Neural progenitor cell (in vitro differentiated cells): ENCODE measurements at regions not wholly inside any gene's neighbourhood (a gene's known extent, or its start where the extent isn't known, plus 50 kb on each side); places are given as distances from the start of the nearest gene placed in this dataset.

Experiments
- DNase-seq: peaks from one replicate; pipeline ENCODE4 v3.0.0-alpha.2; 2016; ENCODE audit warnings: low spot score
- H2AFZ ChIP-seq: fragments of 200-600 bp; sonication (generic); replicated peaks from 2 replicates; pipeline ENCODE4 v1.6.1; 2016; ENCODE audit warnings: antibody characterized with exemption
- H3F3A ChIP-seq: fragments of 200-600 bp; sonication (generic); 2 replicates; pipeline ENCODE4 v1.6.1; 2016; ENCODE audit warnings: antibody characterized with exemption, low read depth
- H3K27ac ChIP-seq: fragments of 200-600 bp; sonication (generic); 2 replicates; pipeline ENCODE4 v1.5.1; 2016; ENCODE audit warnings: mild to moderate bottlenecking
- H3K27me3 ChIP-seq: fragments of 200-600 bp; sonication (generic); 2 replicates; pipeline ENCODE4 v1.6.1; 2016; ENCODE audit warnings: mild to moderate bottlenecking, moderate library complexity
- H3K36me3 ChIP-seq: fragments of 200-600 bp; sonication (generic); 2 replicates; pipeline ENCODE4 v1.5.1; 2016
- H3K4me1 ChIP-seq: fragments of 200-600 bp; sonication (generic); 2 replicates; pipeline ENCODE4 v1.6.1; 2016; ENCODE audit warnings: mixed run types
- H3K4me2 ChIP-seq: fragments of 200-600 bp; sonication (generic); 2 replicates; pipeline ENCODE4 v1.6.1; 2016
- H3K4me3 ChIP-seq: fragments of 200-600 bp; sonication (generic); 2 replicates; pipeline ENCODE4 v1.5.1; 2016
- H3K79me2 ChIP-seq: fragments of 200-600 bp; sonication (generic); 2 replicates; pipeline ENCODE4 v1.6.1; 2016; ENCODE audit warnings: low read depth
- H3K9ac ChIP-seq: fragments of 200-600 bp; sonication (generic); 2 replicates; pipeline ENCODE4 v1.6.1; 2016
- H3K9me3 ChIP-seq: fragments of 200-600 bp; sonication (generic); 2 replicates; pipeline ENCODE4 v1.5.1; 2016; ENCODE audit warnings: low read depth
- H4K20me1 ChIP-seq: fragments of 200-600 bp; sonication (generic); 2 replicates; pipeline ENCODE4 v1.6.1; 2016; ENCODE audit warnings: low read depth
- H3K27ac Mint-ChIP-seq: 3 replicates; pipeline ENCODE4 v1.8.0; 2021; ENCODE audit warnings: mixed read lengths
- H3K27me3 Mint-ChIP-seq: 2 replicates; pipeline ENCODE4 v1.8.0; 2022; ENCODE audit warnings: low read depth, mild to moderate bottlenecking, inconsistent platforms, moderate library complexity, mixed read lengths; ENCODE audit not compliant: insufficient read depth
- H3K36me3 Mint-ChIP-seq: 3 replicates; pipeline ENCODE4 v1.8.0; 2021; ENCODE audit warnings: mixed read lengths
- H3K4me1 Mint-ChIP-seq: 3 replicates; pipeline ENCODE4 v1.8.0; 2021; ENCODE audit warnings: mixed read lengths
- H3K4me3 Mint-ChIP-seq: 3 replicates; pipeline ENCODE4 v1.8.0; 2021; ENCODE audit warnings: mild to moderate bottlenecking, moderate library complexity, mixed read lengths
- H3K9me3 Mint-ChIP-seq: 3 replicates; pipeline ENCODE4 v1.8.0; 2020; ENCODE audit warnings: mixed read lengths
- CTCF ChIP-seq: fragments of 200-600 bp; sonication (generic); IDR thresholded peaks from 2 replicates; pipeline ENCODE4 v1.5.1; 2017; ENCODE audit warnings: antibody characterized with exemption, mild to moderate bottlenecking
- EZH2 ChIP-seq: fragments of 200-600 bp; sonication (generic); IDR thresholded peaks from 2 replicates; pipeline ENCODE4 v1.6.1; 2017; ENCODE audit warnings: antibody characterized with exemption, mild to moderate bottlenecking, moderate library complexity
- EZH2phosphoT487 ChIP-seq: fragments of 200-600 bp; sonication (generic); IDR thresholded peaks from 2 replicates; pipeline ENCODE4 v1.6.1; 2017; ENCODE audit warnings: antibody characterized with exemption

- H3K4me1 Mint-ChIP-seq = peaks cover 36% of the 10 kb centered on the region
- H3K79me2 ChIP-seq = no peaks in the 10 kb centered on the region
- H3K36me3 ChIP-seq = no peaks in the 10 kb centered on the region
- H3K4me3 Mint-ChIP-seq = no peak overlapping the region
- H4K20me1 ChIP-seq = no peaks in the 10 kb centered on the region
- H3K27me3 Mint-ChIP-seq = peaks cover 3% of the 10 kb centered on the region
- no peak overlapping the region for H3K27ac ChIP-seq
- no peaks in the 10 kb centered on the region for H3K9me3 Mint-ChIP-seq
- peaks cover 9% of the 10 kb centered on the region for H3F3A ChIP-seq
- DNase-seq = no peak
- no peak overlapping the region for H3K4me3 ChIP-seq
- H2AFZ ChIP-seq = no peak overlapping the region
- H3K27ac Mint-ChIP-seq = no peak overlapping the region
- no peaks in the 10 kb centered on the region for H3K9me3 ChIP-seq
- no peaks in the 10 kb centered on the region for H3K36me3 Mint-ChIP-seq
- no peak overlapping the region for H3K4me2 ChIP-seq
- no peak for TF ChIP-seq EZH2phosphoT487
- no peak for TF ChIP-seq CTCF
- no peak for TF ChIP-seq EZH2
- no peak overlapping the region for H3K9ac ChIP-seq
- peaks cover 17% of the 10 kb centered on the region for H3K27me3 ChIP-seq
- peaks cover 7% of the 10 kb centered on the region for H3K4me1 ChIP-seq
Measured at GRCh38 chr2:64223055-64223454, 78.8 kb upstream of the PELI1 start.

GRCh38 chr2:64225491-64225890 is 81.3 kb upstream of the PELI1 start:
- H3K36me3 ChIP-seq = no peaks in the 10 kb centered on the region
- H3K4me3 ChIP-seq = no peak overlapping the region
- H4K20me1 ChIP-seq = no peaks in the 10 kb centered on the region
- Mint-ChIP-seq H3K36me3 (no peaks in the 10 kb centered on the region), H3K4me3 (no peak overlapping the region), H3K27ac (no peak overlapping the region), H3K4me1 (peaks cover 46% of the 10 kb centered on the region), H3K27me3 (peaks cover 3% of the 10 kb centered on the region), H3K9me3 (no peaks in the 10 kb centered on the region)
- peaks cover 32% of the 10 kb centered on the region for H3K27me3 ChIP-seq
- H3K4me1 ChIP-seq = peaks cover 12% of the 10 kb centered on the region
- H3K4me2 ChIP-seq = no peak overlapping the region
- H3K79me2 ChIP-seq = no peaks in the 10 kb centered on the region
- peaks cover 18% of the 10 kb centered on the region for H3F3A ChIP-seq
- TF ChIP-seq EZH2phosphoT487 = no peak
- H2AFZ ChIP-seq = no peak overlapping the region
- H3K9ac ChIP-seq = no peak overlapping the region
- H3K9me3 ChIP-seq = no peaks in the 10 kb centered on the region
- H3K27ac ChIP-seq = no peak overlapping the region
- DNase-seq = no peak

DNA sequence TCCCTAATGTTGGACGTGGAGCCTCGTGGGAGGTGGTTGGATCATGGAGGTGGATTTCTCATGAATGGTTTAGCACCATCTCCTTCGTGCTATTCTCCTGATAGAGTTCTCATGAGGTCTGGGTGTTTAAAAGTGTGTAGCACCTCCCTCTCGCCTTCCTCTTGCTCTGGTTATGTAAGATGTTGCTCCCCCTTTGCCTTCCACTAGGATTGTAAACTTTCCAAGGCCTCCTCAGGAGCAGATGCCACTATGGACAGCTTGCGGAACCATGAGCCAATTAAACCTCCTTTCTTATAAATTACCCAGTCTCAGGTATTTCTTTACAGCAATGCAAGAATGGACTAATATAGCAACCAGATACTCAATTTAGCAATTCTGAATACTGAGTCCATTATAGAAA is 82.4 kb upstream of the PELI1 start:
- peaks cover 3% of the 10 kb centered on the region for H3K27me3 Mint-ChIP-seq
- Histone ChIP-seq H3K4me3 (no peak overlapping the region), H3F3A (peaks cover 18% of the 10 kb centered on the region), H3K79me2 (no peaks in the 10 kb centered on the region), H3K4me2 (no peak overlapping the region), H3K36me3 (no peaks in the 10 kb centered on the region), H3K9ac (no peak overlapping the region), H3K4me1 (peaks cover 12% of the 10 kb centered on the region), H3K9me3 (no peaks in the 10 kb centered on the region), H3K27me3 (peaks cover 32% of the 10 kb centered on the region), H4K20me1 (no peaks in the 10 kb centered on the region), H2AFZ (no peak overlapping the region), H3K27ac (no peak overlapping the region)
- H3K9me3 Mint-ChIP-seq = no peaks in the 10 kb centered on the region
- DNase-seq = no peak
- TF ChIP-seq EZH2phosphoT487 = no peak
- TF ChIP-seq CTCF = no peak
- H3K4me3 Mint-ChIP-seq = no peak overlapping the region
- no peaks in the 10 kb centered on the region for H3K36me3 Mint-ChIP-seq
- H3K4me1 Mint-ChIP-seq = peaks cover 40% of the 10 kb centered on the region
- no peak overlapping the region for H3K27ac Mint-ChIP-seq

DNA sequence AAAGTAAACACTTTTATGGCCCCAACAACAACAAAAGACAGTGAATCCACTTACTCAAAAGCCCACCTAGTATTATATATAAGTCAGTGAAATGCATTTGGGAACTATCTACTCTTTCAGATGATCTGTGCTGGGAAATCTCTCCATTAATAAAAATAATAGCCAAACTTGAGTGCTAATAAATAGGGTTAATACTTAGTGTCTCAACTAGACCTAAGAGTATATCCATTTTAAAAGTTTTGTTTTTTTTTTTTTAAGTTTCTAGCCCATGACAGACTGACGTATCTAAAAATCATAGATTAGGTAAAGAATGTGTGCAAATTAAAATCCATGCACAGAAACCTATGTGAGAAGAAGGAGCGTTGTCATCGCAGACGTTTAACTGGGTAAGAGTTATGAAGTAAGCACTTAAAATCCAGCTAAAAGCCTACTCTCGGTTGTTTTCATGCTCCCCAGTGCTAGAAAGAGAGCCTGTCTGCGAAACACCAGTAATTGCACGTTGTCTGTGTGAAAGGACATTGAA is 83.4 kb upstream of the PELI1 start:
- H3K4me2 ChIP-seq = peak overlapping the region; percentile 76
- H3K79me2 ChIP-seq = no peaks in the 10 kb centered on the region
- no peaks in the 10 kb centered on the region for H4K20me1 ChIP-seq
- no peak for DNase-seq
- Mint-ChIP-seq H3K27ac (peak overlapping the region; percentile 64), H3K9me3 (no peaks in the 10 kb centered on the region), H3K4me1 (peaks cover 40% of the 10 kb centered on the region), H3K4me3 (peak overlapping the region; percentile 79), H3K36me3 (no peaks in the 10 kb centered on the region), H3K27me3 (peaks cover 3% of the 10 kb centered on the region)
- H3K27ac ChIP-seq = no peak overlapping the region
- H3K4me1 ChIP-seq = peaks cover 12% of the 10 kb centered on the region
- H2AFZ ChIP-seq = no peak overlapping the region
- no peaks in the 10 kb centered on the region for H3K9me3 ChIP-seq
- peak overlapping the region; percentile 40 for H3K4me3 ChIP-seq
- peaks cover 32% of the 10 kb centered on the region for H3K27me3 ChIP-seq
- no peaks in the 10 kb centered on the region for H3K36me3 ChIP-seq
- H3K9ac ChIP-seq = no peak overlapping the region
- H3F3A ChIP-seq = peaks cover 18% of the 10 kb centered on the region
- TF ChIP-seq EZH2 (no peak), EZH2phosphoT487 (no peak), CTCF (no peak)
